ENCODE measurements at regions not wholly inside any gene's neighbourhood (a gene's known extent, or its start where the extent isn't known, plus 50 kb on each side); places are given as distances from the start of the nearest gene placed in this dataset.

GRCh38 chr13:70630247-70630646 lies 522.0 kb upstream of the KLHL1 start:
- no peaks in the 10 kb centered on the region for H3K4me1 ChIP-seq (ENCODE audit: insufficient read depth, low read length)
- DNase-seq (ENCODE audit: low read depth) = no peak
- no peak overlapping the region for H3K27ac ChIP-seq (ENCODE audit: low read depth, low read length)

DNA sequence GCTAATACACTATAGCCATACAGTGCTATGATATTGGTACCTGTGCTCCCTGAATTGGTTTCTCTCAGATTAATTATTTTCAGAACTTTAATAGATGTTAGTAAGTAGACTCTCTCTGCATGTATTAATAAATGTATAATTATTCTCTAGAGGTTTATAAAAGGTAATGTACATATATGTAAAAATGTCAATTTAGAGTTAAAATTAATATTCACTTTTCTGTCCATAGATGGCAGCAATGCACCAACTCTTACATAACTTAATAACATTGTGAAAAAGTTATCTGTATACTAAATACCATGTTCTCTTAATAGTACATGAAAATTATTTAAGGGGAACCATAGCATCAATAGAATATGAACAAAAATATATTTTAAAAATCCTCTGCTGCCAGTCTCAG lies 515.0 kb upstream of the KLHL1 start:
- Histone ChIP-seq H3K36me3 (ENCODE audit: insufficient read depth, low read length) (no peaks in the 10 kb centered on the region), H4K20me1 (ENCODE audit: insufficient read depth, low read length) (no peaks in the 10 kb centered on the region), H3K4me1 (ENCODE audit: insufficient read depth, low read length) (no peaks in the 10 kb centered on the region), H3K4me2 (ENCODE audit: low read length) (no peak overlapping the region), H2AFZ (ENCODE audit: low read depth, low read length) (no peak overlapping the region), H3K27ac (ENCODE audit: low read depth, low read length) (no peak overlapping the region), H3K4me3 (ENCODE audit: insufficient read depth, low read depth, low read length) (no peak overlapping the region), H3K9me3 (ENCODE audit: insufficient read depth, low read depth, low read length) (no peaks in the 10 kb centered on the region), H3K27me3 (ENCODE audit: insufficient read depth, low read length) (no peaks in the 10 kb centered on the region), H3K9ac (ENCODE audit: low read length) (no peak overlapping the region), H3K79me2 (ENCODE audit: insufficient read depth, low read length) (no peaks in the 10 kb centered on the region)
- no peaks in the 10 kb centered on the region for H3K27me3 Mint-ChIP-seq (ENCODE audit: low read depth, unreplicated experiment)
- DNase-seq (ENCODE audit: low read depth) (peak; percentile 1), FAIRE-seq (no peak)
- TF ChIP-seq, protein P1, sequence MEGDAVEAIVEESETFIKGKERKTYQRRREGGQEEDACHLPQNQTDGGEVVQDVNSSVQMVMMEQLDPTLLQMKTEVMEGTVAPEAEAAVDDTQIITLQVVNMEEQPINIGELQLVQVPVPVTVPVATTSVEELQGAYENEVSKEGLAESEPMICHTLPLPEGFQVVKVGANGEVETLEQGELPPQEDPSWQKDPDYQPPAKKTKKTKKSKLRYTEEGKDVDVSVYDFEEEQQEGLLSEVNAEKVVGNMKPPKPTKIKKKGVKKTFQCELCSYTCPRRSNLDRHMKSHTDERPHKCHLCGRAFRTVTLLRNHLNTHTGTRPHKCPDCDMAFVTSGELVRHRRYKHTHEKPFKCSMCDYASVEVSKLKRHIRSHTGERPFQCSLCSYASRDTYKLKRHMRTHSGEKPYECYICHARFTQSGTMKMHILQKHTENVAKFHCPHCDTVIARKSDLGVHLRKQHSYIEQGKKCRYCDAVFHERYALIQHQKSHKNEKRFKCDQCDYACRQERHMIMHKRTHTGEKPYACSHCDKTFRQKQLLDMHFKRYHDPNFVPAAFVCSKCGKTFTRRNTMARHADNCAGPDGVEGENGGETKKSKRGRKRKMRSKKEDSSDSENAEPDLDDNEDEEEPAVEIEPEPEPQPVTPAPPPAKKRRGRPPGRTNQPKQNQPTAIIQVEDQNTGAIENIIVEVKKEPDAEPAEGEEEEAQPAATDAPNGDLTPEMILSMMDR (IDR thresholded peaks at IDR 0.05; ENCODE audit: insufficient read depth, low read depth, low read length) = peak; percentile 25
- TF ChIP-seq EZH2 (IDR thresholded peaks at IDR 0.05; ENCODE audit: insufficient read depth, low read length) = no peak
- no peak overlapping the region for H3K27ac Mint-ChIP-seq (ENCODE audit: unreplicated experiment)
- no peak overlapping the region for H3K4me3 Mint-ChIP-seq (ENCODE audit: unreplicated experiment)
- no peaks in the 10 kb centered on the region for H3K36me3 Mint-ChIP-seq (ENCODE audit: low read depth, unreplicated experiment)
- no peaks in the 10 kb centered on the region for H3K4me1 Mint-ChIP-seq (ENCODE audit: low read depth, unreplicated experiment)
- H3K9me3 Mint-ChIP-seq (ENCODE audit: unreplicated experiment) = no peaks in the 10 kb centered on the region

More at GRCh38 chr13:70630247-70630646, 522.0 kb upstream of the KLHL1 start:
- Mint-ChIP-seq H3K4me3 (ENCODE audit: unreplicated experiment) (no peak overlapping the region), H3K27ac (ENCODE audit: unreplicated experiment) (no peak overlapping the region), H3K4me1 (ENCODE audit: low read depth, unreplicated experiment) (peaks cover 15% of the 10 kb centered on the region), H3K9me3 (ENCODE audit: unreplicated experiment) (no peaks in the 10 kb centered on the region), H3K27me3 (ENCODE audit: low read depth, unreplicated experiment) (no peaks in the 10 kb centered on the region), H3K36me3 (ENCODE audit: low read depth, unreplicated experiment) (no peaks in the 10 kb centered on the region)
- Histone ChIP-seq H3K4me3 (ENCODE audit: insufficient read depth, low read depth, low read length) (no peak overlapping the region), H3K36me3 (ENCODE audit: insufficient read depth, low read length) (no peaks in the 10 kb centered on the region), H3K9ac (ENCODE audit: low read length) (no peak overlapping the region), H4K20me1 (ENCODE audit: insufficient read depth, low read length) (no peaks in the 10 kb centered on the region), H3K79me2 (ENCODE audit: insufficient read depth, low read length) (no peaks in the 10 kb centered on the region), H3K27me3 (ENCODE audit: insufficient read depth, low read length) (no peaks in the 10 kb centered on the region), H2AFZ (ENCODE audit: low read depth, low read length) (no peak overlapping the region), H3K4me2 (ENCODE audit: low read length) (no peak overlapping the region), H3K9me3 (ENCODE audit: insufficient read depth, low read depth, low read length) (no peaks in the 10 kb centered on the region)
- no peak for TF ChIP-seq EZH2 (IDR thresholded peaks at IDR 0.05; ENCODE audit: insufficient read depth, low read length)
- TF ChIP-seq, protein P1 (IDR thresholded peaks at IDR 0.05; ENCODE audit: insufficient read depth, low read depth, low read length) = no peak
- no peak for FAIRE-seq

- Histone ChIP-seq H2AFZ (ENCODE audit: low read depth, low read length) (no peak overlapping the region), H3K4me1 (ENCODE audit: insufficient read depth, low read length) (no peaks in the 10 kb centered on the region), H4K20me1 (ENCODE audit: insufficient read depth, low read length) (no peaks in the 10 kb centered on the region), H3K27ac (ENCODE audit: low read depth, low read length) (no peak overlapping the region), H3K27me3 (ENCODE audit: insufficient read depth, low read length) (no peaks in the 10 kb centered on the region), H3K79me2 (ENCODE audit: insufficient read depth, low read length) (no peaks in the 10 kb centered on the region), H3K36me3 (ENCODE audit: insufficient read depth, low read length) (no peaks in the 10 kb centered on the region), H3K4me3 (ENCODE audit: insufficient read depth, low read depth, low read length) (no peak overlapping the region), H3K9me3 (ENCODE audit: insufficient read depth, low read depth, low read length) (no peaks in the 10 kb centered on the region), H3K9ac (ENCODE audit: low read length) (no peak overlapping the region), H3K4me2 (ENCODE audit: low read length) (no peak overlapping the region)
- Mint-ChIP-seq H3K4me1 (ENCODE audit: low read depth, unreplicated experiment) (no peaks in the 10 kb centered on the region), H3K27ac (ENCODE audit: unreplicated experiment) (no peak overlapping the region), H3K9me3 (ENCODE audit: unreplicated experiment) (no peaks in the 10 kb centered on the region), H3K36me3 (ENCODE audit: low read depth, unreplicated experiment) (no peaks in the 10 kb centered on the region), H3K27me3 (ENCODE audit: low read depth, unreplicated experiment) (no peaks in the 10 kb centered on the region), H3K4me3 (ENCODE audit: unreplicated experiment) (no peak overlapping the region)
- FAIRE-seq = no peak
- no peak for DNase-seq (ENCODE audit: low read depth)
- TF ChIP-seq, protein P1 (IDR thresholded peaks at IDR 0.05; ENCODE audit: insufficient read depth, low read depth, low read length) = no peak
- TF ChIP-seq EZH2 (IDR thresholded peaks at IDR 0.05; ENCODE audit: insufficient read depth, low read length) = no peak
Measured at GRCh38 chr13:70622796-70623195, 514.5 kb upstream of the KLHL1 start.

Data from astrocyte (in vitro differentiated cells and primary cell).